Activated CD4-positive, alpha-beta T cell treated with anti-CD3 and anti-CD28 coated beads for 36 hours (primary cell): ENCODE measurements at regions not wholly inside any gene's neighbourhood (a gene's known extent, or its start where the extent isn't known, plus 50 kb on each side); places are given as distances from the start of the nearest gene placed in this dataset.

Experiments
- ATAC-seq: fragments of 200-7000 bp; cut with Tn5 transposase; one replicate; pipeline ENCODE4 v1.10.0; 2021; ENCODE audit warnings: mild to moderate bottlenecking, moderate library complexity
- CTCF ChIA-PET: fragments of 350-600 bp; sonication (Branson Sonifier 250); formaldehyde crosslinking; loops from one replicate; lab custom pipeline; 2021; ENCODE audit warnings: antibody characterized with exemption; lab: Charles Lee
- POLR2A ChIA-PET: fragments of 350-600 bp; sonication (Branson Sonifier 250); formaldehyde crosslinking; loops from one replicate; lab custom pipeline; 2021; ENCODE audit warnings: antibody characterized with exemption, inconsistent platforms; lab: Charles Lee
- DNase-seq: peaks from one replicate; pipeline ENCODE4 v3.0.0-alpha.2; 2020
- H3K27ac Mint-ChIP-seq: one replicate; pipeline ENCODE4 v1.8.0; 2021; ENCODE audit warnings: mixed read lengths
- H3K27me3 Mint-ChIP-seq: one replicate; pipeline ENCODE4 v1.8.0; 2021; ENCODE audit warnings: mixed read lengths
- H3K36me3 Mint-ChIP-seq: one replicate; pipeline ENCODE4 v1.8.0; 2021; ENCODE audit warnings: low read depth, mixed read lengths
- H3K4me1 Mint-ChIP-seq: one replicate; pipeline ENCODE4 v1.8.0; 2021; ENCODE audit warnings: mixed read lengths
- H3K4me3 Mint-ChIP-seq: one replicate; pipeline ENCODE4 v1.8.0; 2021; ENCODE audit warnings: mild to moderate bottlenecking, moderate library complexity, mixed read lengths
- H3K9me3 Mint-ChIP-seq: one replicate; pipeline ENCODE4 v1.8.0; 2021; ENCODE audit warnings: low read depth, mixed read lengths
- intact Hi-C, 2 experiments: fragments of 100-400 bp; cut with DNase I in 1 of 2; cut with micrococcal nuclease in 1 of 2; formaldehyde crosslinking; loops; one replicate each; pipeline versions ENCODE4 v1.14.2 to v1.15.1; 2022 to 2024; cut with DNase I, micrococcal nuclease

- ATAC-seq = no peak
- Mint-ChIP-seq H3K36me3 (no peaks in the 10 kb centered on the region), H3K27ac (no peak overlapping the region), H3K4me3 (no peak overlapping the region), H3K9me3 (no peaks in the 10 kb centered on the region), H3K27me3 (peaks cover 4% of the 10 kb centered on the region), H3K4me1 (no peaks in the 10 kb centered on the region)
- no peak for DNase-seq
- intact Hi-C loops = no loop called here
- POLR2A ChIA-PET = no interaction called here
- CTCF ChIA-PET = no interaction called here
Measured at GRCh38 chr12:115468087-115468510, 784.1 kb upstream of the TBX3 start.

GRCh38 chr12:115467531-115467930, 783.6 kb upstream of the TBX3 start:
- Mint-ChIP-seq H3K27me3 (peaks cover 4% of the 10 kb centered on the region), H3K9me3 (no peaks in the 10 kb centered on the region), H3K4me3 (no peak overlapping the region), H3K36me3 (no peaks in the 10 kb centered on the region), H3K4me1 (no peaks in the 10 kb centered on the region), H3K27ac (no peak overlapping the region)
- CTCF ChIA-PET = interaction anchor here (0.5 kb wide), 1 partner anchor 484 kb away, joined by 3 read pairs; no protein-coding TSS in a partner anchor
- POLR2A ChIA-PET = no interaction called here
- DNase-seq (no peak), ATAC-seq (no peak)
- intact Hi-C loops = no loop called here

- ChIA-PET POLR2A (no interaction called here), CTCF (no interaction called here)
- DNase-seq (no peak), ATAC-seq (no peak)
- no peaks in the 10 kb centered on the region for H3K36me3 Mint-ChIP-seq
- intact Hi-C loops = no loop called here
- H3K27me3 Mint-ChIP-seq = peaks cover 4% of the 10 kb centered on the region
- H3K9me3 Mint-ChIP-seq = no peaks in the 10 kb centered on the region
- H3K27ac Mint-ChIP-seq = no peak overlapping the region
- no peak overlapping the region for H3K4me3 Mint-ChIP-seq
- no peaks in the 10 kb centered on the region for H3K4me1 Mint-ChIP-seq
Measured at GRCh38 chr12:115466076-115466475, 782.1 kb upstream of the TBX3 start.

- H3K27me3 Mint-ChIP-seq = peaks cover 4% of the 10 kb centered on the region
- no peak for ATAC-seq
- H3K9me3 Mint-ChIP-seq = no peaks in the 10 kb centered on the region
- no peak overlapping the region for H3K4me3 Mint-ChIP-seq
- DNase-seq = no peak
- H3K4me1 Mint-ChIP-seq = no peaks in the 10 kb centered on the region
- CTCF ChIA-PET = no interaction called here
- no peak overlapping the region for H3K27ac Mint-ChIP-seq
- intact Hi-C loops = no loop called here
- H3K36me3 Mint-ChIP-seq = no peaks in the 10 kb centered on the region
- POLR2A ChIA-PET = no interaction called here
Measured at GRCh38 chr12:115464661-115465060, 780.7 kb upstream of the TBX3 start.

- no peak overlapping the region for H3K27ac Mint-ChIP-seq
- H3K4me3 Mint-ChIP-seq = no peak overlapping the region
- H3K36me3 Mint-ChIP-seq = no peaks in the 10 kb centered on the region
- intact Hi-C loops = no loop called here
- CTCF ChIA-PET = no interaction called here
- H3K9me3 Mint-ChIP-seq = no peaks in the 10 kb centered on the region
- no peak for DNase-seq
- POLR2A ChIA-PET = no interaction called here
- ATAC-seq = no peak
- peaks cover 4% of the 10 kb centered on the region for H3K27me3 Mint-ChIP-seq
- H3K4me1 Mint-ChIP-seq = no peaks in the 10 kb centered on the region
Measured at GRCh38 chr12:115464111-115464581, 780.2 kb upstream of the TBX3 start.

- peaks cover 4% of the 10 kb centered on the region for H3K27me3 Mint-ChIP-seq
- H3K9me3 Mint-ChIP-seq = peaks cover 10% of the 10 kb centered on the region
- H3K4me1 Mint-ChIP-seq = no peaks in the 10 kb centered on the region
- no peak for DNase-seq
- ATAC-seq = no peak
- ChIA-PET POLR2A (no interaction called here), CTCF (no interaction called here)
- no peak overlapping the region for H3K4me3 Mint-ChIP-seq
- no peaks in the 10 kb centered on the region for H3K36me3 Mint-ChIP-seq
- H3K27ac Mint-ChIP-seq = no peak overlapping the region
- intact Hi-C loops = no loop called here
Measured at GRCh38 chr12:115461401-115461800, 777.4 kb upstream of the TBX3 start.

GRCh38 chr12:115457798-115458197, 773.8 kb upstream of the TBX3 start:
- H3K9me3 Mint-ChIP-seq = peaks cover 10% of the 10 kb centered on the region
- H3K27me3 Mint-ChIP-seq = peaks cover 6% of the 10 kb centered on the region
- intact Hi-C loops = no loop called here
- no peak overlapping the region for H3K27ac Mint-ChIP-seq
- ChIA-PET POLR2A (no interaction called here), CTCF (no interaction called here)
- H3K4me1 Mint-ChIP-seq = no peaks in the 10 kb centered on the region
- DNase-seq (no peak), ATAC-seq (no peak)
- no peak overlapping the region for H3K4me3 Mint-ChIP-seq
- H3K36me3 Mint-ChIP-seq = no peaks in the 10 kb centered on the region

- POLR2A ChIA-PET = no interaction called here
Measured at GRCh38 chr12:115456946-115457689, 773.1 kb upstream of the TBX3 start.

GRCh38 chr12:115455268-115455681, 771.3 kb upstream of the TBX3 start:
- no peak overlapping the region for H3K27ac Mint-ChIP-seq
- intact Hi-C loops = no loop called here
- H3K27me3 Mint-ChIP-seq = peaks cover 25% of the 10 kb centered on the region
- ChIA-PET POLR2A (no interaction called here), CTCF (no interaction called here)
- DNase-seq (no peak), ATAC-seq (no peak)
- no peaks in the 10 kb centered on the region for H3K36me3 Mint-ChIP-seq
- peaks cover 10% of the 10 kb centered on the region for H3K9me3 Mint-ChIP-seq
- H3K4me1 Mint-ChIP-seq = peaks cover 6% of the 10 kb centered on the region
- H3K4me3 Mint-ChIP-seq = no peak overlapping the region

More at GRCh38 chr12:115456946-115457689, 773.1 kb upstream of the TBX3 start:
- H3K4me3 Mint-ChIP-seq = no peak overlapping the region
- CTCF ChIA-PET = interaction anchor here (0.6 to 0.7 kb wide), 2 partner anchors 12 to 1619 kb away, joined by 3 read pairs; no protein-coding TSS in a partner anchor
- H3K36me3 Mint-ChIP-seq = no peaks in the 10 kb centered on the region
- no peak overlapping the region for H3K27ac Mint-ChIP-seq
- intact Hi-C loops = no loop called here
- no peak for ATAC-seq
- peaks cover 10% of the 10 kb centered on the region for H3K9me3 Mint-ChIP-seq
- peaks cover 13% of the 10 kb centered on the region for H3K27me3 Mint-ChIP-seq
- DNase-seq = no peak
- H3K4me1 Mint-ChIP-seq = peaks cover 2% of the 10 kb centered on the region

- no peak overlapping the region for H3K4me3 Mint-ChIP-seq
- peaks cover 6% of the 10 kb centered on the region for H3K4me1 Mint-ChIP-seq
- ChIA-PET CTCF (no interaction called here), POLR2A (no interaction called here)
- ATAC-seq (no peak), DNase-seq (no peak)
- no peaks in the 10 kb centered on the region for H3K36me3 Mint-ChIP-seq
- no peak overlapping the region for H3K27ac Mint-ChIP-seq
- intact Hi-C loops = no loop called here
- peaks cover 4% of the 10 kb centered on the region for H3K9me3 Mint-ChIP-seq
- peaks cover 31% of the 10 kb centered on the region for H3K27me3 Mint-ChIP-seq
Measured at GRCh38 chr12:115452751-115453281, 768.8 kb upstream of the TBX3 start.

- DNase-seq (peak; percentile 20), ATAC-seq (no peak)
- H3K4me1 Mint-ChIP-seq = peaks cover 6% of the 10 kb centered on the region
- H3K27me3 Mint-ChIP-seq = peaks cover 31% of the 10 kb centered on the region
- no peaks in the 10 kb centered on the region for H3K36me3 Mint-ChIP-seq
- no peak overlapping the region for H3K27ac Mint-ChIP-seq
- intact Hi-C loops = no loop called here
- H3K9me3 Mint-ChIP-seq = no peaks in the 10 kb centered on the region
- ChIA-PET CTCF (no interaction called here), POLR2A (no interaction called here)
- H3K4me3 Mint-ChIP-seq = peak overlapping the region; percentile 23
Measured at GRCh38 chr12:115451780-115452736, 768.1 kb upstream of the TBX3 start.
